Liver (tissue), 8 donors: ENCODE measurements at regions not wholly inside any gene's neighbourhood (a gene's known extent, or its start where the extent isn't known, plus 50 kb on each side); places are given as distances from the start of the nearest gene placed in this dataset.

ENCODE experiments used
- DNase-seq: peaks from one replicate; pipeline ENCODE4 v3.0.0-alpha.2; 2017; ENCODE audit warnings: low spot score
- H3K27ac ChIP-seq, 2 donors: one replicate each; pipeline ENCODE4 v1.7.0; 2013; ENCODE audit warnings: inconsistent platforms in 2 of 2, low read length in 2 of 2, control low read depth in 1 of 2, low read depth in 1 of 2, mild to moderate bottlenecking in 1 of 2
- H3K27me3 ChIP-seq, 4 donors: one replicate each; pipeline versions ENCODE4 v1.6.1 to v1.7.0; 2013; ENCODE audit warnings: low read length in 3 of 4, inconsistent platforms in 1 of 4, mild to moderate bottlenecking in 1 of 4, moderate library complexity in 1 of 4; ENCODE audit not compliant: control insufficient read depth in 4 of 4, insufficient read depth in 4 of 4
- H3K36me3 ChIP-seq, 4 donors: one replicate each; pipeline versions ENCODE4 v1.6.1 to v1.7.0; 2013; ENCODE audit warnings: low read length in 3 of 4, mild to moderate bottlenecking in 3 of 4, low read depth in 1 of 4, moderate library complexity in 1 of 4; ENCODE audit not compliant: control insufficient read depth in 4 of 4, insufficient read depth in 3 of 4
- H3K4me1 ChIP-seq, 4 donors: one replicate each; pipeline versions ENCODE4 v1.6.1 to v1.7.0; 2013; ENCODE audit warnings: low read length in 3 of 4, mild to moderate bottlenecking in 3 of 4, moderate library complexity in 1 of 4; ENCODE audit not compliant: control insufficient read depth in 4 of 4, insufficient read depth in 4 of 4
- H3K4me3 ChIP-seq, 3 donors: one replicate each; pipeline versions ENCODE4 v1.6.1 to v1.7.0; 2013; ENCODE audit warnings: low read length in 3 of 3, control low read depth in 1 of 3, low read depth in 1 of 3, mild to moderate bottlenecking in 1 of 3
- H3K9ac ChIP-seq, 2 donors: one replicate each; pipeline ENCODE4 v1.7.0; 2013; ENCODE audit warnings: low read length in 2 of 2, mild to moderate bottlenecking in 2 of 2, moderate library complexity in 2 of 2, control low read depth in 1 of 2, low read depth in 1 of 2
- H3K9me3 ChIP-seq, 4 donors: one replicate each; pipeline versions ENCODE4 v1.6.1 to v1.7.0; 2013; ENCODE audit warnings: low read length in 3 of 4; ENCODE audit not compliant: control insufficient read depth in 4 of 4
- EGR1 ChIP-seq, 2 donors: IDR thresholded peaks; 2 replicates each; pipeline ENCODE4 v1.6.1; 2016 to 2018; ENCODE audit warnings: antibody characterized with exemption in 2 of 2, low read depth in 2 of 2
- FOXA1 ChIP-seq: IDR thresholded peaks from 2 replicates; pipeline ENCODE4 v1.6.1; 2016; ENCODE audit warnings: antibody characterized with exemption
- GABPA ChIP-seq, 2 donors: IDR thresholded peaks in 1 of 2; conservative IDR thresholded peaks in 1 of 2; 2 replicates each; pipeline ENCODE4 v1.6.1; 2016; ENCODE audit warnings: antibody characterized with exemption in 2 of 2, mild to moderate bottlenecking in 1 of 2, moderate library complexity in 1 of 2
- HNF4A ChIP-seq, 2 donors: conservative IDR thresholded peaks; 2 replicates each; pipeline ENCODE4 v1.6.1; 2016; ENCODE audit warnings: antibody characterized with exemption in 2 of 2, mild to moderate bottlenecking in 2 of 2
- HNF4G ChIP-seq: IDR thresholded peaks from 2 replicates; pipeline ENCODE4 v1.6.1; 2016; ENCODE audit warnings: antibody characterized with exemption
- JUND ChIP-seq, 2 donors: IDR thresholded peaks; 2 replicates each; pipeline ENCODE4 v1.6.1; 2016; ENCODE audit warnings: antibody characterized with exemption in 2 of 2
- NR2F2 ChIP-seq: IDR thresholded peaks from 2 replicates; pipeline ENCODE4 v1.6.1; 2016; ENCODE audit warnings: antibody characterized with exemption
- RAD21 ChIP-seq, 2 donors: IDR thresholded peaks; 2 replicates each; pipeline ENCODE4 v1.6.1; 2016; ENCODE audit warnings: antibody characterized with exemption in 2 of 2, mild to moderate bottlenecking in 2 of 2
- RXRA ChIP-seq, 2 donors: IDR thresholded peaks; 2 replicates each; pipeline ENCODE4 v1.6.1; 2017 to 2018; ENCODE audit warnings: antibody characterized with exemption in 2 of 2, mild to moderate bottlenecking in 1 of 2
- SP1 ChIP-seq: IDR thresholded peaks from 2 replicates; pipeline ENCODE4 v1.6.1; 2018; ENCODE audit warnings: antibody characterized with exemption, mild to moderate bottlenecking
- TAF1 ChIP-seq: conservative IDR thresholded peaks from 2 replicates; pipeline ENCODE4 v1.6.1; 2016; ENCODE audit warnings: antibody characterized with exemption, mild to moderate bottlenecking
- YY1 ChIP-seq: IDR thresholded peaks from 2 replicates; pipeline ENCODE4 v1.6.1; 2016; ENCODE audit warnings: antibody characterized with exemption, mild to moderate bottlenecking
- ZBTB33 ChIP-seq: IDR thresholded peaks from 2 replicates; pipeline ENCODE4 v1.6.1; 2016; ENCODE audit warnings: antibody characterized with exemption
- WGBS: extraction: QIAGEN DNeasy Blood & Tissue Kit; methylation state at CpG from one replicate; pipeline ENCODE4 v1.1.7; 2013; 5-methylcytosine and 5-hydroxymethylcytosine counted together
- TF ChIP-seq, protein P1 (sequence below): IDR thresholded peaks from 2 replicates; pipeline ENCODE4 v1.6.1; 2016; ENCODE audit warnings: antibody characterized with exemption, mild to moderate bottlenecking
- TF ChIP-seq, protein P2 (sequence below): IDR thresholded peaks from 2 replicates; pipeline ENCODE4 v1.6.1; 2016; ENCODE audit warnings: antibody characterized with exemption
- TF ChIP-seq, protein P3 (sequence below): fragments of 150-350 bp; IDR thresholded peaks from 2 replicates; pipeline ENCODE4 v1.5.1; 2017; ENCODE audit warnings: improper control_type of control experiment, low read depth, low read length; ENCODE audit not compliant: missing input control
- donor health status: healthy.
- donor health status: healthy.
- donor health status: healthy.
- donor health status: healthy.
- donor health status: healthy.

GRCh38 chr7:79822620-79823240, 311.9 kb upstream of the GNAI1 start:
- no peak for DNase-seq
- no peak overlapping the region for H3K27ac ChIP-seq
- no peaks in the 10 kb centered on the region for H3K4me1 ChIP-seq
- no peak overlapping the region for H3K9ac ChIP-seq
- H3K9me3 ChIP-seq = no peaks in the 10 kb centered on the region
- TF ChIP-seq RAD21 (IDR thresholded peaks at IDR 0.05) = no peak
- no peak for TF ChIP-seq HNF4G
- no peak for TF ChIP-seq TAF1
- no peak for TF ChIP-seq SP1
- no peak for TF ChIP-seq HNF4A (conservative IDR thresholded peaks at IDR 0.05)
- TF ChIP-seq, protein P1, sequence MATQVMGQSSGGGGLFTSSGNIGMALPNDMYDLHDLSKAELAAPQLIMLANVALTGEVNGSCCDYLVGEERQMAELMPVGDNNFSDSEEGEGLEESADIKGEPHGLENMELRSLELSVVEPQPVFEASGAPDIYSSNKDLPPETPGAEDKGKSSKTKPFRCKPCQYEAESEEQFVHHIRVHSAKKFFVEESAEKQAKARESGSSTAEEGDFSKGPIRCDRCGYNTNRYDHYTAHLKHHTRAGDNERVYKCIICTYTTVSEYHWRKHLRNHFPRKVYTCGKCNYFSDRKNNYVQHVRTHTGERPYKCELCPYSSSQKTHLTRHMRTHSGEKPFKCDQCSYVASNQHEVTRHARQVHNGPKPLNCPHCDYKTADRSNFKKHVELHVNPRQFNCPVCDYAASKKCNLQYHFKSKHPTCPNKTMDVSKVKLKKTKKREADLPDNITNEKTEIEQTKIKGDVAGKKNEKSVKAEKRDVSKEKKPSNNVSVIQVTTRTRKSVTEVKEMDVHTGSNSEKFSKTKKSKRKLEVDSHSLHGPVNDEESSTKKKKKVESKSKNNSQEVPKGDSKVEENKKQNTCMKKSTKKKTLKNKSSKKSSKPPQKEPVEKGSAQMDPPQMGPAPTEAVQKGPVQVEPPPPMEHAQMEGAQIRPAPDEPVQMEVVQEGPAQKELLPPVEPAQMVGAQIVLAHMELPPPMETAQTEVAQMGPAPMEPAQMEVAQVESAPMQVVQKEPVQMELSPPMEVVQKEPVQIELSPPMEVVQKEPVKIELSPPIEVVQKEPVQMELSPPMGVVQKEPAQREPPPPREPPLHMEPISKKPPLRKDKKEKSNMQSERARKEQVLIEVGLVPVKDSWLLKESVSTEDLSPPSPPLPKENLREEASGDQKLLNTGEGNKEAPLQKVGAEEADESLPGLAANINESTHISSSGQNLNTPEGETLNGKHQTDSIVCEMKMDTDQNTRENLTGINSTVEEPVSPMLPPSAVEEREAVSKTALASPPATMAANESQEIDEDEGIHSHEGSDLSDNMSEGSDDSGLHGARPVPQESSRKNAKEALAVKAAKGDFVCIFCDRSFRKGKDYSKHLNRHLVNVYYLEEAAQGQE = no peak
- no peak for TF ChIP-seq NR2F2
- 64% methylated on average over 2 of the region's 2 CpGs for WGBS
- no peaks in the 10 kb centered on the region for H3K36me3 ChIP-seq
- no peak overlapping the region for H3K4me3 ChIP-seq
- no peaks in the 10 kb centered on the region for H3K27me3 ChIP-seq

- Histone ChIP-seq H3K36me3 (no peaks in the 10 kb centered on the region), H3K27ac (no peak overlapping the region), H3K27me3 (no peaks in the 10 kb centered on the region), H3K9ac (no peak overlapping the region), H3K4me1 (no peaks in the 10 kb centered on the region), H3K4me3 (no peak overlapping the region), H3K9me3 (no peaks in the 10 kb centered on the region)
- DNase-seq = peak; percentile 35
- 35% methylated on average over 6 of the region's 6 CpGs for WGBS
- TF ChIP-seq, protein P1 = no peak
- TF ChIP-seq FOXA1 = no peak
- no peak for TF ChIP-seq JUND (IDR thresholded peaks at IDR 0.05)
- no peak for TF ChIP-seq RXRA (IDR thresholded peaks at IDR 0.05)
- no peak for TF ChIP-seq GABPA (IDR thresholded peaks at IDR 0.05 in 1 of 2, conservative IDR thresholded peaks at IDR 0.05 in 1 of 2)
- TF ChIP-seq YY1 = no peak
- TF ChIP-seq EGR1 (IDR thresholded peaks at IDR 0.05; ENCODE audit: low read depth in 2 of 2) = no peak
- TF ChIP-seq, protein P2, sequence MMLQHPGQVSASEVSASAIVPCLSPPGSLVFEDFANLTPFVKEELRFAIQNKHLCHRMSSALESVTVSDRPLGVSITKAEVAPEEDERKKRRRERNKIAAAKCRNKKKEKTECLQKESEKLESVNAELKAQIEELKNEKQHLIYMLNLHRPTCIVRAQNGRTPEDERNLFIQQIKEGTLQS = no peak
- TF ChIP-seq ZBTB33 = no peak
- TF ChIP-seq, protein P3, sequence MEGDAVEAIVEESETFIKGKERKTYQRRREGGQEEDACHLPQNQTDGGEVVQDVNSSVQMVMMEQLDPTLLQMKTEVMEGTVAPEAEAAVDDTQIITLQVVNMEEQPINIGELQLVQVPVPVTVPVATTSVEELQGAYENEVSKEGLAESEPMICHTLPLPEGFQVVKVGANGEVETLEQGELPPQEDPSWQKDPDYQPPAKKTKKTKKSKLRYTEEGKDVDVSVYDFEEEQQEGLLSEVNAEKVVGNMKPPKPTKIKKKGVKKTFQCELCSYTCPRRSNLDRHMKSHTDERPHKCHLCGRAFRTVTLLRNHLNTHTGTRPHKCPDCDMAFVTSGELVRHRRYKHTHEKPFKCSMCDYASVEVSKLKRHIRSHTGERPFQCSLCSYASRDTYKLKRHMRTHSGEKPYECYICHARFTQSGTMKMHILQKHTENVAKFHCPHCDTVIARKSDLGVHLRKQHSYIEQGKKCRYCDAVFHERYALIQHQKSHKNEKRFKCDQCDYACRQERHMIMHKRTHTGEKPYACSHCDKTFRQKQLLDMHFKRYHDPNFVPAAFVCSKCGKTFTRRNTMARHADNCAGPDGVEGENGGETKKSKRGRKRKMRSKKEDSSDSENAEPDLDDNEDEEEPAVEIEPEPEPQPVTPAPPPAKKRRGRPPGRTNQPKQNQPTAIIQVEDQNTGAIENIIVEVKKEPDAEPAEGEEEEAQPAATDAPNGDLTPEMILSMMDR = no peak
- no peak for TF ChIP-seq SP1
- no peak for TF ChIP-seq HNF4G
These were observed 314.2 kb upstream of the GNAI1 start for GRCh38 chr7:79820387-79820786.
